Osteoblast (primary cell): ENCODE measurements at regions not wholly inside any gene's neighbourhood (a gene's known extent, or its start where the extent isn't known, plus 50 kb on each side); places are given as distances from the start of the nearest gene placed in this dataset.
A peak's percentile ranks its signal among the peaks of the same experiment; 100 is the strongest.

ENCODE experiments used
- DNase-seq: peaks from one replicate; pipeline ENCODE4 v3.0.0; 2011; ENCODE audit warnings: low spot score, mixed read lengths; ENCODE audit not compliant: insufficient read length; ENCODE audit errors: missing footprints
- H2AFZ ChIP-seq: 2 replicates; pipeline ENCODE4 v1.6.0; 2011; ENCODE audit warnings: mild to moderate bottlenecking, low read length
- H3K27ac ChIP-seq: 2 replicates; pipeline ENCODE4 v1.5.1; 2011; ENCODE audit warnings: mild to moderate bottlenecking, low read depth, low read length, moderate library complexity
- H3K27me3 ChIP-seq: 2 replicates; pipeline ENCODE4 v1.6.0; 2012; ENCODE audit warnings: mild to moderate bottlenecking, control low read depth, inconsistent platforms, low read length, moderate library complexity; ENCODE audit not compliant: insufficient read depth
- H3K36me3 ChIP-seq: 2 replicates; pipeline ENCODE4 v1.5.1; 2011; ENCODE audit warnings: mild to moderate bottlenecking, low read length, control low read depth, moderate library complexity; ENCODE audit not compliant: insufficient read depth
- H3K4me1 ChIP-seq: 2 replicates; pipeline ENCODE4 v1.5.1; 2011; ENCODE audit warnings: mild to moderate bottlenecking, low read length, control low read depth, moderate library complexity; ENCODE audit not compliant: insufficient read depth
- H3K4me2 ChIP-seq: 2 replicates; pipeline ENCODE4 v1.6.0; 2011; ENCODE audit warnings: mild to moderate bottlenecking, low read length; ENCODE audit not compliant: insufficient read depth
- H3K4me3 ChIP-seq: fragments of 200-600 bp; sonication (generic); 3 replicates; pipeline ENCODE4 v1.5.1; 2012; ENCODE audit warnings: mild to moderate bottlenecking, low read length, inconsistent platforms; ENCODE audit not compliant: insufficient read depth
- H3K79me2 ChIP-seq: 2 replicates; pipeline ENCODE4 v1.6.0; 2012; ENCODE audit warnings: mild to moderate bottlenecking, low read length, control low read depth, inconsistent platforms; ENCODE audit not compliant: insufficient read depth
- H3K9me3 ChIP-seq: 2 replicates; pipeline ENCODE4 v1.5.1; 2011; ENCODE audit warnings: low read depth, low read length, control low read depth
- H4K20me1 ChIP-seq: 2 replicates; pipeline ENCODE4 v1.6.0; 2012; ENCODE audit warnings: mild to moderate bottlenecking, low read length, control low read depth; ENCODE audit not compliant: insufficient read depth
- CTCF ChIP-seq: IDR thresholded peaks from 2 replicates; pipeline ENCODE4 v1.5.1; 2011; ENCODE audit warnings: mild to moderate bottlenecking, low read depth, low read length, moderate library complexity; ENCODE audit errors: extremely low read depth

GRCh38 chr4:16353165-16353564, 126.9 kb upstream of the TAPT1 start:
- no peak overlapping the region for H3K27ac ChIP-seq
- H3K79me2 ChIP-seq, result no peaks in the 10 kb centered on the region
- H4K20me1 ChIP-seq, result no peaks in the 10 kb centered on the region
- no peak overlapping the region for H2AFZ ChIP-seq
- no peaks in the 10 kb centered on the region for H3K4me1 ChIP-seq
- TF ChIP-seq CTCF, result no peak
- H3K9me3 ChIP-seq, result no peaks in the 10 kb centered on the region
- H3K4me2 ChIP-seq, result no peak overlapping the region
- H3K4me3 ChIP-seq, result no peak overlapping the region
- H3K36me3 ChIP-seq, result no peaks in the 10 kb centered on the region
- DNase-seq, result no peak
- peaks cover 25% of the 10 kb centered on the region for H3K27me3 ChIP-seq

- H3K36me3 ChIP-seq, result no peaks in the 10 kb centered on the region
- H3K4me2 ChIP-seq, result no peak overlapping the region
- H3K79me2 ChIP-seq, result no peaks in the 10 kb centered on the region
- no peaks in the 10 kb centered on the region for H4K20me1 ChIP-seq
- no peaks in the 10 kb centered on the region for H3K4me1 ChIP-seq
- DNase-seq, result no peak
- no peak overlapping the region for H2AFZ ChIP-seq
- H3K27me3 ChIP-seq, result peaks cover 23% of the 10 kb centered on the region
- no peaks in the 10 kb centered on the region for H3K9me3 ChIP-seq
- no peak for TF ChIP-seq CTCF
- H3K27ac ChIP-seq, result no peak overlapping the region
- H3K4me3 ChIP-seq, result no peak overlapping the region
Observed at GRCh38 chr4:16351161-16351560, 124.9 kb upstream of the TAPT1 start.

GRCh38 chr4:16344853-16345252, 118.6 kb upstream of the TAPT1 start:
- H3K36me3 ChIP-seq, result no peaks in the 10 kb centered on the region
- H3K27me3 ChIP-seq, result peaks cover 15% of the 10 kb centered on the region
- H3K4me3 ChIP-seq, result no peak overlapping the region
- H3K9me3 ChIP-seq, result no peaks in the 10 kb centered on the region
- no peak for TF ChIP-seq CTCF
- no peak overlapping the region for H3K27ac ChIP-seq
- H2AFZ ChIP-seq, result no peak overlapping the region
- no peaks in the 10 kb centered on the region for H3K4me1 ChIP-seq
- no peak overlapping the region for H3K4me2 ChIP-seq
- no peaks in the 10 kb centered on the region for H3K79me2 ChIP-seq
- H4K20me1 ChIP-seq, result no peaks in the 10 kb centered on the region
- no peak for DNase-seq

- Histone ChIP-seq H3K9me3 (no peaks in the 10 kb centered on the region), H3K36me3 (no peaks in the 10 kb centered on the region), H2AFZ (no peak overlapping the region), H4K20me1 (no peaks in the 10 kb centered on the region), H3K4me2 (no peak overlapping the region), H3K79me2 (no peaks in the 10 kb centered on the region), H3K4me3 (no peak overlapping the region), H3K4me1 (no peaks in the 10 kb centered on the region), H3K27me3 (peaks cover 16% of the 10 kb centered on the region), H3K27ac (no peak overlapping the region)
- DNase-seq, result peak; percentile 45
- no peak for TF ChIP-seq CTCF
Observed at GRCh38 chr4:16337936-16338335, 111.7 kb upstream of the TAPT1 start.
